GM12865 (cell line): ENCODE measurements at regions not wholly inside any gene's neighbourhood (a gene's known extent, or its start where the extent isn't known, plus 50 kb on each side); places are given as distances from the start of the nearest gene placed in this dataset.

Source experiments
- DNase-seq: peaks from one replicate; pipeline ENCODE4 v3.0.0; 2010; ENCODE audit warnings: low read depth
- H3K4me3 ChIP-seq: 2 replicates; pipeline ENCODE4 v1.5.1; 2011; ENCODE audit warnings: mild to moderate bottlenecking, low read depth, low read length, control low read depth
- CTCF ChIP-seq: IDR thresholded peaks from 2 replicates; pipeline ENCODE4 v1.5.1; 2011; ENCODE audit warnings: low read length, control low read depth, low read depth, inconsistent platforms; ENCODE audit not compliant: insufficient read depth; ENCODE audit errors: missing control alignments

GRCh38 chr12:23399402-23399933 is 550.0 kb downstream of the SOX5 start:
- no peak for TF ChIP-seq CTCF
- DNase-seq: no peak
- H3K4me3 ChIP-seq: no peak overlapping the region

- TF ChIP-seq CTCF: no peak
- no peak for DNase-seq
- H3K4me3 ChIP-seq: no peak overlapping the region
Observed at GRCh38 chr12:23415180-23415579, 534.3 kb downstream of the SOX5 start.

GRCh38 chr12:23421556-23421955 is 527.9 kb downstream of the SOX5 start:
- TF ChIP-seq CTCF: no peak
- DNase-seq: no peak
- no peak overlapping the region for H3K4me3 ChIP-seq

GRCh38 chr12:23423097-23423687 is 526.3 kb downstream of the SOX5 start:
- no peak overlapping the region for H3K4me3 ChIP-seq
- TF ChIP-seq CTCF: no peak
- no peak for DNase-seq

GRCh38 chr12:23423796-23424195 is 525.7 kb downstream of the SOX5 start:
- no peak for TF ChIP-seq CTCF
- DNase-seq: no peak
- H3K4me3 ChIP-seq: no peak overlapping the region

GRCh38 chr12:23424685-23425084 is 524.8 kb downstream of the SOX5 start:
- H3K4me3 ChIP-seq: no peak overlapping the region
- no peak for TF ChIP-seq CTCF
- no peak for DNase-seq

- DNase-seq: no peak
- no peak for TF ChIP-seq CTCF
- H3K4me3 ChIP-seq: no peak overlapping the region
Observed at GRCh38 chr12:23426328-23426727, 523.1 kb downstream of the SOX5 start.
